Mesothelial cell of epicardium (in vitro differentiated cells): ENCODE measurements at regions not wholly inside any gene's neighbourhood (a gene's known extent, or its start where the extent isn't known, plus 50 kb on each side); places are given as distances from the start of the nearest gene placed in this dataset.

Experiments used
- DNase-seq, 2 experiments: peaks; one replicate each; pipeline ENCODE4 v3.0.0; 2021; ENCODE audit warnings: low spot score in 2 of 2; ENCODE audit not compliant: unreplicated experiment in 2 of 2
- H3K27ac Mint-ChIP-seq: 2 replicates; pipeline ENCODE4 v1.8.0; 2021; ENCODE audit warnings: mixed read lengths
- H3K27me3 Mint-ChIP-seq: 2 replicates; pipeline ENCODE4 v1.8.0; 2021; ENCODE audit warnings: low read depth, mixed read lengths
- H3K36me3 Mint-ChIP-seq: 2 replicates; pipeline ENCODE4 v1.8.0; 2021; ENCODE audit warnings: mixed read lengths
- H3K4me1 Mint-ChIP-seq: 2 replicates; pipeline ENCODE4 v1.8.0; 2021; ENCODE audit warnings: mixed read lengths
- H3K4me3 Mint-ChIP-seq: 2 replicates; pipeline ENCODE4 v1.8.0; 2021; ENCODE audit warnings: mild to moderate bottlenecking, moderate library complexity, mixed read lengths
- H3K9me3 Mint-ChIP-seq: 2 replicates; pipeline ENCODE4 v1.8.0; 2021; ENCODE audit warnings: mixed read lengths
- CTCF ChIP-seq: fragments of 200-600 bp; sonication (generic); IDR thresholded peaks from one replicate; pipeline ENCODE4 v1.5.0; 2021; ENCODE audit warnings: antibody characterized with exemption; ENCODE audit not compliant: unreplicated experiment

- H3K9me3 Mint-ChIP-seq = peaks cover 75% of the 10 kb centered on the region
- H3K4me3 Mint-ChIP-seq = no peak overlapping the region
- H3K36me3 Mint-ChIP-seq = peaks cover 9% of the 10 kb centered on the region
- no peak for TF ChIP-seq CTCF
- no peaks in the 10 kb centered on the region for H3K4me1 Mint-ChIP-seq
- H3K27ac Mint-ChIP-seq = no peak overlapping the region
- DNase-seq = no peak
- no peaks in the 10 kb centered on the region for H3K27me3 Mint-ChIP-seq
Observed at GRCh38 chr19:23855676-23856075, 59.0 kb upstream of the ZNF726 start.

GRCh38 chr19:23851966-23852365, 62.7 kb upstream of the ZNF726 start:
- Mint-ChIP-seq H3K36me3 (peaks cover 18% of the 10 kb centered on the region), H3K4me3 (no peak overlapping the region), H3K9me3 (peaks cover 95% of the 10 kb centered on the region), H3K4me1 (no peaks in the 10 kb centered on the region), H3K27ac (no peak overlapping the region), H3K27me3 (no peaks in the 10 kb centered on the region)
- DNase-seq = no peak
- TF ChIP-seq CTCF = no peak

GRCh38 chr19:23832717-23833327, 74.1 kb upstream of the ZNF681 start:
- H3K4me3 Mint-ChIP-seq = no peak overlapping the region
- DNase-seq = no peak
- peaks cover 38% of the 10 kb centered on the region for H3K36me3 Mint-ChIP-seq
- no peak for TF ChIP-seq CTCF
- no peak overlapping the region for H3K27ac Mint-ChIP-seq
- no peaks in the 10 kb centered on the region for H3K27me3 Mint-ChIP-seq
- no peaks in the 10 kb centered on the region for H3K4me1 Mint-ChIP-seq
- H3K9me3 Mint-ChIP-seq = peaks cover 56% of the 10 kb centered on the region

- DNase-seq = no peak
- H3K27ac Mint-ChIP-seq = no peak overlapping the region
- TF ChIP-seq CTCF = no peak
- H3K4me3 Mint-ChIP-seq = no peak overlapping the region
- peaks cover 27% of the 10 kb centered on the region for H3K36me3 Mint-ChIP-seq
- H3K9me3 Mint-ChIP-seq = peaks cover 45% of the 10 kb centered on the region
- H3K27me3 Mint-ChIP-seq = no peaks in the 10 kb centered on the region
- no peaks in the 10 kb centered on the region for H3K4me1 Mint-ChIP-seq
Observed at GRCh38 chr19:23823952-23824389, 65.3 kb upstream of the ZNF681 start.

- H3K27ac Mint-ChIP-seq = no peak overlapping the region
- H3K36me3 Mint-ChIP-seq = peaks cover 34% of the 10 kb centered on the region
- TF ChIP-seq CTCF = no peak
- H3K27me3 Mint-ChIP-seq = no peaks in the 10 kb centered on the region
- no peak for DNase-seq
- H3K4me1 Mint-ChIP-seq = no peaks in the 10 kb centered on the region
- H3K9me3 Mint-ChIP-seq = peaks cover 57% of the 10 kb centered on the region
- H3K4me3 Mint-ChIP-seq = no peak overlapping the region
Observed at GRCh38 chr19:23822735-23823134, 64.0 kb upstream of the ZNF681 start.

- Mint-ChIP-seq H3K9me3 (peaks cover 47% of the 10 kb centered on the region), H3K27me3 (no peaks in the 10 kb centered on the region), H3K4me1 (no peaks in the 10 kb centered on the region), H3K36me3 (peaks cover 34% of the 10 kb centered on the region), H3K4me3 (no peak overlapping the region), H3K27ac (no peak overlapping the region)
- no peak for TF ChIP-seq CTCF
- DNase-seq = no peak
Observed at GRCh38 chr19:23817519-23817918, 58.8 kb upstream of the ZNF681 start.
